Omental fat pad (tissue), 3 donors: ENCODE measurements at regions not wholly inside any gene's neighbourhood (a gene's known extent, or its start where the extent isn't known, plus 50 kb on each side); places are given as distances from the start of the nearest gene placed in this dataset.

ENCODE experiments used
- ATAC-seq: fragments of 150-250 bp; one replicate; pipeline ENCODE4 v1.9.1; 2016; ENCODE audit warnings: mild to moderate bottlenecking, moderate library complexity; ENCODE audit not compliant: low FRiP score
- DNase-seq: peaks from one replicate; pipeline ENCODE4 v3.0.0-alpha.2; 2019; ENCODE audit warnings: low spot score
- CTCF ChIP-seq, 3 donors: fragments of 450-650 bp; IDR thresholded peaks; one replicate each; pipeline ENCODE4 v1.5.1; 2016 to 2017; ENCODE audit warnings: antibody characterized with exemption in 3 of 3, mild to moderate bottlenecking in 3 of 3, moderate library complexity in 2 of 3

DNA sequence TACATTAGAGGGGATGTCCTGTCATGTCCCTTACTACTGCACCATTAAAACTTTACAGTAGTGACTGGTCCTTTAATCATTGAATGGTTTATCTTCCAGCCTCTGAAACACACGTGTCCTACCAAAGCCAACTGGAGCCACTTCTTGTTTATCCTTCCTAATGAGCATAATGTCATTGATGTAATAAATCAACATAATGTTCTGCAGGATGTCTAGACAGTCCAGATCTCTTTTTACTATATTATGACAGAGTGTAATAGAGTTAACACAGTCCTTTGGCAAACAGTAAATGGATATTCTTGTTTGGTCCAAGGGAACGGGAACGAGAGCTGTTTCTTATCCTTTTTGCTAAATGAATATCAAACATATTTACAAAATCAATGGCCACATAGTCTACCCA lies 88.1 kb upstream of the PTPRD start:
- ATAC-seq = no peak
- no peak for TF ChIP-seq CTCF (IDR thresholded peaks at IDR 0.05)
- no peak for DNase-seq

- no peak for ATAC-seq
- no peak for TF ChIP-seq CTCF (IDR thresholded peaks at IDR 0.05)
- DNase-seq = no peak
Measured at GRCh38 chr9:10701906-10702305, 89.1 kb upstream of the PTPRD start.

- TF ChIP-seq CTCF (IDR thresholded peaks at IDR 0.05) = no peak
- ATAC-seq (no peak), DNase-seq (no peak)
Measured at GRCh38 chr9:10703139-10703538, 90.3 kb upstream of the PTPRD start.

- no peak for TF ChIP-seq CTCF (IDR thresholded peaks at IDR 0.05)
- no peak for ATAC-seq
Measured at GRCh38 chr9:10704720-10705119, 91.9 kb upstream of the PTPRD start.

DNA sequence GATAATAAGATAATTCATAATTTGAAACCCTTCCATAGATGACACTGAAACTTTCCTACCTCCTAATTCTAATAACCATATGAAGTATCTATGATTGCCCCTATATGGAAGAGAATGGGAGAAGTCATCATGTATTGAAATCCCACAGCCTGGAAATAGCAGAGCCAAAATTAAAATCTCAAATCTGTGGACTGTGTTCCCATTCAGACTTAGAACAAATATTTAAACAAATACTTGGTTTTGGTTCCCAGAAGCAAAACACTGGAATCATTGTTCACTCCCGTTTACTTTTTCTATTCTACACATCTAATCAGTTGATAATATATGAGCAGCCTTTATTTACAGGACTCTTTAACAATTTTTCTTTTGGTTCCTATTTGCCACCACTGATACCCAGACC lies 92.6 kb upstream of the PTPRD start:
- DNase-seq (no peak), ATAC-seq (no peak)
- no peak for TF ChIP-seq CTCF (IDR thresholded peaks at IDR 0.05)

More at GRCh38 chr9:10704720-10705119, 91.9 kb upstream of the PTPRD start:
- no peak for DNase-seq

GRCh38 chr9:10706788-10707187 lies 94.0 kb upstream of the PTPRD start:
- no peak for DNase-seq
- no peak for ATAC-seq
- TF ChIP-seq CTCF (IDR thresholded peaks at IDR 0.05) = no peak

DNA sequence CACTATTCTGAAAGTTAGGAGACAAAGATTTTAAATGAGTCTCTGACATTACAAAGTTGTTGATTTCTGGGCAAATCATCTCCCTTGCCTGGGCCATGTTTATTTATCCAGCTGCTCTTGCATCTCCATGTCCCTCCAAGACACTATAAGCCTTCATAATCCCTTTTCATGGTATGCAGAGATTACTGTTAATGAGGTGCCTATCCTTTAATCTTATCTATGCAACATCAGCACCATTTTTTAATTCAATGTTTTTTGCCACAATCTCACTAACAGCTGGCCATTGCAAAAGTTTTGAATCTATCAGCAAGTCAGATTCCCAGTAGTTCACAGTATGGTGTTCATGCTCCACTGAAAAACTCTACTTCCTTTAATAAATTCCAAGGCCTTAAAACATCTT lies 108.5 kb upstream of the PTPRD start:
- DNase-seq (no peak), ATAC-seq (no peak)
- no peak for TF ChIP-seq CTCF (IDR thresholded peaks at IDR 0.05)
